GM19397 (cell line): ENCODE measurements at regions not wholly inside any gene's neighbourhood (a gene's known extent, or its start where the extent isn't known, plus 50 kb on each side); places are given as distances from the start of the nearest gene placed in this dataset.
"Not testable (repeated sequence)": the region's sequence is repeated elsewhere in the genome, so short reads cannot be mapped to it uniquely, and the experiment has no call there.

Experiments
- ATAC-seq: cut with Tn5 transposase; IDR thresholded peaks from one replicate; pipeline ENCODE4 v1.9.1; 2021; ENCODE audit warnings: mild to moderate bottlenecking, moderate library complexity; ENCODE audit not compliant: unreplicated experiment

DNA sequence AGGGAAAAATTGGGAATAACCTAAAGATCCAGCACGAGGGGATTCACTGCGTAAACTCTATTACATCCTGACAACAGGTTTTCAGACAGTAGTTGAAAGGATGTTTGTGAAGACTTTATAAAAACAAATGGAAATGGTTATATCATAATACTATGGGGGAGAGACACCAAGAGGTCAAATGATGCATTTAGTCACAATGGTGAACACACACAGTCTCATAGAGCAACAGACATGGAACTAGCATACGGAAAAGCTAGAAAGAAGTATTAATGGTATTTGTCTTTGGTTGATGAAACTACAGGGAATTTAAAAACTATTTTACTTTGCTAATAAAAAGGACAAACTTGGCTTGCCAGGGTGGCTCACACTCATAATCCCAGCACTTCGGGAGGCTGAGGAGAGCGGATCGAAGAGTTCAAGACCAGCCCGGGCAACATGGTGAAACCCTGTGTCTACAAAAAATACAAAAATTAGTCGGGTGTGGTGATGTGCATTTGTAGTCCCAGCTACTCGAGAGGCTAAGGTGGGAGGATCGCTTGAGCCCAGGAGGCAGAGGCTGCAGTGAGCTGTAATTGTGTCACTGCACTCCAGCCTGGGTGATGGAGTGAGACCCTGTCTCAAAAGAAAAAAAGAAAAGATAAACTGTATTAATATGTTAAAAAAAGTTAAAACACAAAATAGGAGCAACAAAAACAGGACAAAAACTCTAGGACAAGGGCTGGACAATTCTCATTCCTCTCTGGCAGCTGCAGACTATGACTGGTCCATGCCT, 94.8 kb downstream of the MYCN start:
- no peak for ATAC-seq

- ATAC-seq = no peak
Measured at GRCh38 chr2:16034151-16034974, 94.0 kb downstream of the MYCN start.

- no peak for ATAC-seq
Measured at GRCh38 chr2:16033032-16033293, 92.6 kb downstream of the MYCN start.

DNA sequence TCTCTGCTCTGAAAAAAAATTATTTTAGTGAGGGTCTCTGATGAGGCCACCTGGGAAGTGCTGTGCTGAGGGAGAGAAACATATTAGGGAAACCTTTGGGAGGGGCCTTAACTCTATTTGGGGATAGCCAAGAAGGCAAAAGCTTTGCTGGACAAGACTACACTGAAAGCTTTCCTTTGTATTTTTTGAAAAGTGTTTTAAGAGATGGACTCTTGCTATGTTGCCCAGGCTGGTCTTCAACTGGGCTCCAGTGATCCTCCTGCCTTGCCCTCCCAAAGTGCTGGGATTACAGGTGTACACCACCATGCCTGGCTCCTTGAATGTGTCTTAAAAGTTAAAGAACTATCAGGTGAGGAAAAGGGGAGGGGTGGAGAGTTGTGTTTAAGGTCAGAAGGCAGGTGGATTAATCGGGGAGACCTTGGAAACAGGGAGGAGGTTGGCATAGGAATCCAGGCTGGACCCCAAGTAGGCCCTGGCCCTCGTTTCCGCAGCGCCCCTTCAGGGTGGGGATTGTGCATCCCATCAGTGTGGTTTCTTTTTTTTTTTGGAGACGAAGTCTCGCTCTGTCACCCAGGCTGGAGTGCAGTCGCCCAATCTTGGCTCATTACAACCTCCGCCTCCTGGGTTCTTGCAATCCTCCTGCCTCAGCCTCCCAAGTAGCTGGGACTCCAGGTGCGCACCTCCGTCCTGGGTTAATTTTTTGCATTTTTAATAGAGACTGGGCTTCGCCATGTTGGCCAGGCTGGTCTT, 92.1 kb downstream of the MYCN start:
- no peak for ATAC-seq

- ATAC-seq = no peak
Measured at GRCh38 chr2:16031848-16032159, 91.5 kb downstream of the MYCN start.

GRCh38 chr2:16031058-16031847, 90.9 kb downstream of the MYCN start:
- no peak for ATAC-seq

GRCh38 chr2:16030206-16031057, 90.1 kb downstream of the MYCN start:
- no peak for ATAC-seq

GRCh38 chr2:16028644-16029043, 88.3 kb downstream of the MYCN start:
- ATAC-seq = no peak

DNA sequence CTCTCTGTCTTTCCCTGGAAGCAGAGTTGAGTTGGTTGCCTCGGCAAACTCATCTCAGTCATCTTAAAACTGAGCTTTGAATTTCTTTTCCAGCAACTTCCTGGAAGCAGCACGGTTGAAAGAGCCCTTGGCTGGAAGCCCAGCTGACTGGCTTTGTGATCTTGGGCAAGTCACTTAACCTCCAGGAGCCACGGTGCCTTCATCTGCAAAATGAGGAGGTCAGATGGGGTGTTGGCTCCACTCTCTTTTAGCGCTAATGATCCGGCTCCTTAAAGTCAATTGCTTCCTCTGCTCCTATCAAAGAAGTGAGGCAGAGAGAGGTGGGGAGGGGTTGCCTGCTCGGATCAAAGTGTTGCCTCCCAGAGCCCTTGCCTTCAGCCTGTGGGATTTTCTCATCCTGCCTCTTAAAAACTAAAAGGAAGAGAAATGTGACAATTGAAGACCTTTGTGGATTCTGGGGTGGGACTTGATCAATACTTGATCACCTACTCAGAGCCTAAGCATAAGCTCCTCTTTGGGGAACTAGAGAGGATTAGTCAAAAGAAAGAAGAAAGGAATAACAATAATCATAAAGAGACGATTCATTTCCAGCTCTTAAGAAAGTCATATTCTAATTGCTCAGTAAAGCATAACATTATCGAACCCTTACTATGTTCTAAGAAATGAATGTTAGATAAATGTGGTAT, 86.6 kb downstream of the MYCN start:
- no peak for ATAC-seq

GRCh38 chr2:16025876-16026640, 85.7 kb downstream of the MYCN start:
- ATAC-seq = no peak

DNA sequence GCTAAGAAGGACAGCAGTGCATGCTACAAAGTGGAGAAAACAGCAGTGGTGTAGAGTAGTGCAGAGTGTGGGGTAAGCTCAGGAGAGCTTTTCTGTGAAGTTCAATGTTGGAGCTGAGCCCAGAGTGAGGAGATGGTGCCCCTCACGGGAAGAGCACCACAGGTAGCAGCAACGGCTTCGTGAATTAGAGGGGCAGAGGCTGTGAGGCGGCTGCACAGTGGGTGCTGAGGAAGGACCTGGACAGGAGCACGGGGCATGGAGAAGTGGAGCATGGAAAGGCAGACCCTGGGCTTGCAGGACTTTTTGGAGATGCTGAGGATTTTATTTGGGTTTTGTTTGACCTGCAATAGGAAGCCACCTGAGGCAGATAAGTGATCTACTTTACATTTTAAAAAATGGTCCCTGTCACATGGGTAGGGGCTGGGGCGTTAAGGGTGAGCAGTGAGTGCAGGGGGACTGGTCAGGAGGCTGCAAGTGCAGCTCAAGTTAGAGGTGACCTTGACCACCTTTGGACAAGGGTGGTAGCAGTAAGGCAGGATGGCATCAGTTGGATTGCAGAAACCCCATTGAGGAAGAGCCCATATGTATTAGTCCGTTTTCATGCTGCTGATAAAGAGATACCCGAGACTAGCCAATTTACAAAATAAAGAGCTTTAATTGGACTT, 85.0 kb downstream of the MYCN start:
- ATAC-seq = no peak

GRCh38 chr2:16024628-16025027, 84.3 kb downstream of the MYCN start:
- ATAC-seq = not testable (repeated sequence)

GRCh38 chr2:16023506-16024360, 83.4 kb downstream of the MYCN start:
- ATAC-seq = no peak

DNA sequence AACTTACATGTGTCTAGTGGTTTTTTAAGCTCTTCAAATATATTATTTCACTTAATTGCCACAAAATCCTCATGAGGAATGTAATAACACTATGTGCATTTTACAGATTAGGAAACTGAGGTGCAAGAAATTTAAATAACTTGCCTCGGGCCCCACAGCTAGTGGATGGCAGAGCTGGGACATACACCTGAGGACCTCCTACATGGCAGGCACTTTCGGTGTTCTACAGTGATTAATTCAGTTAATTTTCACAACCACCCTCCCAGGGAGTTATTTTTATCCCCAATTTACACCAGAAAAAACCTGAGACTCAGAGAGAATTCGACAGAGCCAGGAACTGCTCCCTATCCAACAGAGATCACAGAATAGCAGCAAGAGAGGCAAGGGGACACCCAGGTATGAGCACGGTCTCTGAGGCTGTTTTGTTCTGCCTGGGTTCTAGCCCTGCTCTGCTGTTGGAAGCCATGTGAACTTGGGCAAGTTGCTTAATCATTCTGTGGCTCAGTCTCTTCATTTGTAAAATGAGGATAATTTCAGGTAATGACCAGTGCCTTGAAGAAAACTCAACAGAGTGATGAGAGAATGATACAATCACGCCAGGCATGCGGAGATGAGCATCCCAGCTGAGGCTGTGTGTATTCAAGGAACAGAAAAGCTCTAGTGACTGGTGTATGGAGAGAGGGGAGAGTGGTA, 82.3 kb downstream of the MYCN start:
- no peak for ATAC-seq

GRCh38 chr2:16021611-16022363, 81.4 kb downstream of the MYCN start:
- no peak for ATAC-seq

- ATAC-seq = no peak
Measured at GRCh38 chr2:16020389-16021008, 80.1 kb downstream of the MYCN start.
